MM.1S (cell line): ENCODE measurements at regions not wholly inside any gene's neighbourhood (a gene's known extent, or its start where the extent isn't known, plus 50 kb on each side); places are given as distances from the start of the nearest gene placed in this dataset.

Experiments used
- EZH2phosphoT487 ChIP-seq: fragments of 300-600 bp; sonication (generic); IDR thresholded peaks from 2 replicates; pipeline ENCODE4 v1.6.1; 2018; ENCODE audit warnings: antibody characterized with exemption, low read length
- TF ChIP-seq, protein P1 (sequence below): fragments of 300-600 bp; sonication (generic); IDR thresholded peaks from 2 replicates; pipeline ENCODE4 v1.5.1; 2016; ENCODE audit warnings: antibody characterized with exemption, low read length, mixed read lengths

DNA sequence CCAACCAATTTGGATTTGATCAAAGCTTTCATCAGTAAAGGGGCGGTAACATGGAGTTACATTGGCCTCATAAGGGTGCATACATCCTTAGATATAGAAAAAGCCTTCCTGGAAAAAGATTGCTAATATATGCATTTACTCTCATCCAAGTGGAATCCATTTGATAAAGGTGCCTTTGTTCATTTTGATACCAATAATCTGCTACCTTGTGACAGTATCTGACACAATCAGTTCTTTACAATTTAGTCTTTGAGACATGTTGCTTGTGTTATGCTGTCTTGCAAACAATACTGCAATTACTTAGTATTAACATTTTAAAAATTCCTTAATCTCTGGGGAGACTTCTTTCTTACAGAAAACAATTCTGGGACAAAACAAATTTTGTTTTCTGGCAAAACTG lies 654.4 kb upstream of the SLC35B3 start:
- TF ChIP-seq, protein P1, sequence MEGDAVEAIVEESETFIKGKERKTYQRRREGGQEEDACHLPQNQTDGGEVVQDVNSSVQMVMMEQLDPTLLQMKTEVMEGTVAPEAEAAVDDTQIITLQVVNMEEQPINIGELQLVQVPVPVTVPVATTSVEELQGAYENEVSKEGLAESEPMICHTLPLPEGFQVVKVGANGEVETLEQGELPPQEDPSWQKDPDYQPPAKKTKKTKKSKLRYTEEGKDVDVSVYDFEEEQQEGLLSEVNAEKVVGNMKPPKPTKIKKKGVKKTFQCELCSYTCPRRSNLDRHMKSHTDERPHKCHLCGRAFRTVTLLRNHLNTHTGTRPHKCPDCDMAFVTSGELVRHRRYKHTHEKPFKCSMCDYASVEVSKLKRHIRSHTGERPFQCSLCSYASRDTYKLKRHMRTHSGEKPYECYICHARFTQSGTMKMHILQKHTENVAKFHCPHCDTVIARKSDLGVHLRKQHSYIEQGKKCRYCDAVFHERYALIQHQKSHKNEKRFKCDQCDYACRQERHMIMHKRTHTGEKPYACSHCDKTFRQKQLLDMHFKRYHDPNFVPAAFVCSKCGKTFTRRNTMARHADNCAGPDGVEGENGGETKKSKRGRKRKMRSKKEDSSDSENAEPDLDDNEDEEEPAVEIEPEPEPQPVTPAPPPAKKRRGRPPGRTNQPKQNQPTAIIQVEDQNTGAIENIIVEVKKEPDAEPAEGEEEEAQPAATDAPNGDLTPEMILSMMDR = no peak
- no peak for TF ChIP-seq EZH2phosphoT487
